ENCODE measurements at regions not wholly inside any gene's neighbourhood (a gene's known extent, or its start where the extent isn't known, plus 50 kb on each side); places are given as distances from the start of the nearest gene placed in this dataset.

DNA sequence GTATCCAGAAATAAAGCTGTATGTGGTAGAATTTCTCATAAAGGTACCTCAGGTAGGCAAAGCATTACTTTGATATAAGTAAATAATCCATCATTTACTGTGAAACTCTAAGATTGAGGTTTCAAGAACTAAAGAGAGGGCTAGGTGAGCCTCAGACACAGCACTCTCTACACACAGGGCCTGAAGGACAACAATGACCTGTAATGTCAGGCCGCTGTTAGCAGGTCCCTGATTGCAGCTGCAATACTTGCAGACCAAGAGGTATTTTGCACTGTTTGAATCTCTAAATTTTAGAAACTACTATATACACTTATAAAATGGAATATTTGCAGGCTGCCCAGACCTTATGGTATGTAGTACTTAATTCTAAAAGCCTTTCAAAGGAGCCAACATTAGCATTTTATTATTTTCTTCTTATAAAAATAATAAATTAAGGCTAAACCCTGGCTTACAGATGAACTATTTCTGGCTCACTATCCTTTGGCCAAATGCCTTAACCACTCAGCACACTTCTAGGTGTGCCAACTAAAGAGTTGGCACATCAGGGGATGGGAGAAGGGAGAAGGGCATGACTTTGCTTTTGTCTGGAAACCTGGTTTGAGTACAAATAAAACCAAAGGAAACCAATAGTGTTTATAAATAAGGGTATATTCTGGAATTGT, 66.7 kb upstream of the SLC39A10 start:
- ATAC-seq (no peak), DNase-seq (ENCODE audit: low spot score) (no peak), FAIRE-seq (no peak)
- POLR2A ChIA-PET: no interaction called here
- TF ChIP-seq MTA1 (CRISPR knock-in tag; IDR thresholded peaks at IDR 0.05; ENCODE audit: borderline replicate concordance) (no peak), ZFP36 (IDR thresholded peaks at IDR 0.05; ENCODE audit: borderline replicate concordance, low read depth, low read length, partially characterized antibody) (no peak), GLI4 (CRISPR knock-in tag; IDR thresholded peaks at IDR 0.05; ENCODE audit: borderline replicate concordance) (no peak), ZBTB42 (CRISPR knock-in tag; IDR thresholded peaks at IDR 0.05) (no peak), ZNF225 (CRISPR knock-in tag; IDR thresholded peaks at IDR 0.05) (no peak), YY1 (IDR thresholded peaks at IDR 0.05; ENCODE audit: insufficient read depth, insufficient replicate concordance, low read depth, low read length) (no peak), AGO1 (IDR thresholded peaks at IDR 0.05; ENCODE audit: low read depth, low read length, poor library complexity, severe bottlenecking) (no peak), ZNF615 (CRISPR knock-in tag; IDR thresholded peaks at IDR 0.05; ENCODE audit: borderline replicate concordance) (no peak), ZFP36L1 (CRISPR knock-in tag; IDR thresholded peaks at IDR 0.05) (no peak)
- TF ChIP-seq, protein P1, sequence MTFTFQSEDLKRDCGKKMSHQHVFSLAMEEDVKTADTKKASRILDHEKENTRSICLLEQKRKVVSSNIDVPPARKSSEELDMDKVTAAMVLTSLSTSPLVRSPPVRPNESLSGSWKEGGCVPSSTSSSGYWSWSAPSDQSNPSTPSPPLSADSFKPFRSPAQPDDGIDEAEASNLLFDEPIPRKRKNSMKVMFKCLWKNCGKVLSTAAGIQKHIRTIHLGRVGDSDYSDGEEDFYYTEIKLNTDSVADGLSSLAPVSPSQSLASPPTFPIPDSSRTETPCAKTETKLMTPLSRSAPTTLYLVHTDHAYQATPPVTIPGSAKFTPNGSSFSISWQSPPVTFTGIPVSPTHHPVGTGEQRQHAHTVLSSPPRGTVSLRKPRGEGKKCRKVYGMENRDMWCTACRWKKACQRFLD (CRISPR knock-in tag; IDR thresholded peaks at IDR 0.05; ENCODE audit: borderline replicate concordance): no peak
- no peak overlapping the region for H3K4me2 ChIP-seq (ENCODE audit: low read depth, low read length)
- no peaks in the 10 kb centered on the region for H3K9me3 ChIP-seq (ENCODE audit: low read length)
- CTCF ChIA-PET (ENCODE audit: low intra/inter-chr PET ratio, low total read pairs): no interaction called here
- H3K27ac ChIP-seq (ENCODE audit: extremely low read length, insufficient read depth, low read length): no peak overlapping the region
- H4K20me1 ChIP-seq (ENCODE audit: insufficient read depth, low read length): no peaks in the 10 kb centered on the region
- H3K4me1 ChIP-seq (ENCODE audit: insufficient read depth, low read length): no peaks in the 10 kb centered on the region
- H2AFZ ChIP-seq (ENCODE audit: low read length): no peak overlapping the region
- peaks cover 0 to 4% of the 10 kb centered on the region in 2 experiments; a peak in 2 of 5 replicates for H3K27me3 ChIP-seq (ENCODE audit: control insufficient read depth in 1 of 2, insufficient read depth in 2 of 2, low read length in 2 of 2)
- H3K36me3 ChIP-seq (replicated peaks in 1 of 2; ENCODE audit: control insufficient read depth in 1 of 2, insufficient read depth in 2 of 2, low read length in 2 of 2): no peaks in the 10 kb centered on the region
- H3K4me3 ChIP-seq (replicated peaks in 1 of 3; ENCODE audit: insufficient read depth in 1 of 3, low read depth in 2 of 3, low read length in 3 of 3): no peak overlapping the region
- BruUV-seq (replicated peaks): no TSS peak
- H3K9ac ChIP-seq (ENCODE audit: insufficient read depth, low read depth, low read length): no peak overlapping the region
- H3K79me2 ChIP-seq (ENCODE audit: insufficient read depth, low read length): no peaks in the 10 kb centered on the region
- 59% methylated on average over 1 of the region's 1 CpG for WGBS (ENCODE audit: low lambda C conversion rate)
- intact Hi-C loops (cut with micrococcal nuclease; ENCODE audit: unreplicated experiment): no loop called here
- in situ Hi-C loops (cut with HindIII; ENCODE audit: extremely low pct_ligation_motif_present, low pct_unique_long_range_greater_than_20kb): no loop called here
